SK-N-SH (cell line): ENCODE measurements at regions not wholly inside any gene's neighbourhood (a gene's known extent, or its start where the extent isn't known, plus 50 kb on each side); places are given as distances from the start of the nearest gene placed in this dataset.

ENCODE experiments used
- CTCF ChIA-PET: fragments of 300-600, 350-600 bp; formaldehyde crosslinking; extraction: SDS; loops from one replicate; lab custom pipeline; 2021; lab: Yijun Ruan, JAX
- POLR2A ChIA-PET: fragments of 350-600 bp; sonication (Branson Sonifier 250); formaldehyde crosslinking; extraction: SDS; loops from one replicate; lab custom pipeline; 2020; ENCODE audit warnings: antibody characterized with exemption, inconsistent platforms; lab: Yijun Ruan, JAX
- DNase-seq: peaks from one replicate; pipeline ENCODE4 v3.0.0; 2012
- H2AFZ ChIP-seq: fragments of 200-600 bp; sonication (generic); 2 replicates; pipeline ENCODE4 v1.8.1; 2016; ENCODE audit warnings: antibody characterized with exemption, mild to moderate bottlenecking, low read depth
- H3F3A ChIP-seq: fragments of 200-600 bp; sonication (generic); replicated peaks from 2 replicates; pipeline ENCODE3; 2016; ENCODE audit warnings: antibody characterized with exemption, mild to moderate bottlenecking; ENCODE audit not compliant: insufficient read depth
- H3K27ac ChIP-seq, 2 experiments: fragments of 200-500 bp in 1 of 2; fragments of 200-600 bp in 1 of 2; sonication (Bioruptor generic) in 1 of 2; sonication (generic), shearing (Covaris generic) in 1 of 2; 2 replicates each; pipeline versions ENCODE4 v1.5.1 to v1.6.1; 2014 to 2016; ENCODE audit warnings: low read depth in 2 of 2, inconsistent platforms in 1 of 2, low read length in 1 of 2, mild to moderate bottlenecking in 1 of 2, mixed read lengths in 1 of 2
- H3K27me3 ChIP-seq: fragments of 200-600 bp; sonication (generic), shearing (Covaris generic); 2 replicates; pipeline ENCODE4 v1.6.1; 2016; ENCODE audit warnings: mixed run types; ENCODE audit not compliant: insufficient read depth
- H3K36me3 ChIP-seq, 2 experiments: fragments of 200-500 bp in 1 of 2; fragments of 200-600 bp in 1 of 2; sonication (Bioruptor generic) in 1 of 2; sonication (generic) in 1 of 2; replicated peaks in 1 of 2; 2 replicates each; pipeline versions ENCODE3 to v1.5.1; 2014 to 2016; ENCODE audit warnings: low read length in 1 of 2, mild to moderate bottlenecking in 1 of 2; ENCODE audit not compliant: insufficient read depth in 2 of 2, control insufficient read depth in 1 of 2
- H3K4me1 ChIP-seq, 2 experiments: fragments of 200-500 bp in 1 of 2; fragments of 200-600 bp in 1 of 2; sonication (Bioruptor generic) in 1 of 2; sonication (generic), shearing (Covaris generic) in 1 of 2; 2 replicates each; pipeline versions ENCODE4 v1.5.1 to v1.6.1; 2014 to 2016; ENCODE audit warnings: low read depth in 1 of 2, low read length in 1 of 2, mixed run types in 1 of 2; ENCODE audit not compliant: insufficient read depth in 2 of 2, control insufficient read depth in 1 of 2
- H3K4me2 ChIP-seq: fragments of 200-600 bp; sonication (generic), shearing (Covaris generic); 2 replicates; pipeline ENCODE4 v1.6.1; 2017; ENCODE audit warnings: mixed run types
- H3K4me3 ChIP-seq, 2 experiments: fragments of 200-500 bp in 1 of 2; fragments of 200-600 bp in 1 of 2; sonication (Bioruptor generic) in 1 of 2; sonication (generic), shearing (Covaris generic) in 1 of 2; 2 replicates each; pipeline versions ENCODE4 v1.5.1 to v1.8.1; 2014 to 2016; ENCODE audit warnings: low read depth in 2 of 2, inconsistent platforms in 1 of 2, low read length in 1 of 2, mild to moderate bottlenecking in 1 of 2, mixed read lengths in 1 of 2, moderate library complexity in 1 of 2
- H3K79me2 ChIP-seq: fragments of 200-600 bp; sonication (generic); 2 replicates; pipeline ENCODE4 v1.8.1; 2017; ENCODE audit warnings: mild to moderate bottlenecking; ENCODE audit not compliant: insufficient read depth
- H3K9ac ChIP-seq: fragments of 200-600 bp; sonication (generic); 2 replicates; pipeline ENCODE4 v1.6.1; 2017; ENCODE audit warnings: mixed run types
- H3K9me2 ChIP-seq: fragments of 200-600 bp; sonication (generic); 2 replicates; pipeline ENCODE4 v1.6.1; 2017; ENCODE audit warnings: mixed run types
- H3K9me3 ChIP-seq: fragments of 200-600 bp; sonication (generic); 2 replicates; pipeline ENCODE4 v1.6.1; 2017; ENCODE audit warnings: mixed run types, mild to moderate bottlenecking, moderate library complexity
- H4K20me1 ChIP-seq: fragments of 200-600 bp; sonication (generic); 2 replicates; pipeline ENCODE4 v1.6.1; 2017; ENCODE audit warnings: mild to moderate bottlenecking, mixed run types; ENCODE audit not compliant: insufficient read depth
- EZH2phosphoT487 ChIP-seq: fragments of 200-600 bp; sonication (generic); IDR thresholded peaks from 2 replicates; pipeline ENCODE4 v1.6.1; 2017; ENCODE audit warnings: low read depth, mixed run types, mild to moderate bottlenecking, antibody characterized with exemption, moderate library complexity, borderline replicate concordance
- FOXJ3 ChIP-seq: sonication (generic); formaldehyde crosslinking; IDR thresholded peaks from 2 replicates; pipeline ENCODE4 v1.5.1; 2020; ENCODE audit warnings: mild to moderate bottlenecking, missing genetic modification reagents
- JUND ChIP-seq: IDR thresholded peaks from 2 replicates; pipeline ENCODE4 v1.4.0; 2012
- NRF1 ChIP-seq: IDR thresholded peaks from 2 replicates; pipeline ENCODE4 v1.6.1; 2012; ENCODE audit warnings: low read depth, mild to moderate bottlenecking, low read length
- RFX5 ChIP-seq: IDR thresholded peaks from 2 replicates; pipeline ENCODE4 v1.6.1; 2012; ENCODE audit warnings: mild to moderate bottlenecking, improper control_type of control experiment, low read length
- SIN3A ChIP-seq: IDR thresholded peaks from 2 replicates; pipeline ENCODE4 v1.6.1; 2012; ENCODE audit warnings: low read depth, mild to moderate bottlenecking, low read length, moderate library complexity, borderline replicate concordance
- YY1 ChIP-seq: IDR thresholded peaks from 2 replicates; pipeline ENCODE4 v1.4.0; 2012; ENCODE audit warnings: low read depth, mild to moderate bottlenecking
- WGBS: methylation state at CpG from one replicate; pipeline ENCODE4 v1.1.6; 2017; ENCODE audit warnings: low lambda C conversion rate; 5-methylcytosine and 5-hydroxymethylcytosine counted together
- TF ChIP-seq, protein P1 (sequence below): fragments of 150-350 bp; IDR thresholded peaks from 2 replicates; pipeline ENCODE4 v1.6.1; 2017; ENCODE audit warnings: antibody characterized with exemption, low read length, low read depth, borderline replicate concordance
- TF ChIP-seq, protein P2 (sequence below): IDR thresholded peaks from 2 replicates; pipeline ENCODE4 v1.6.1; 2012; ENCODE audit warnings: mild to moderate bottlenecking, low read depth, low read length, moderate library complexity
- TF ChIP-seq, protein P3 (sequence below): IDR thresholded peaks from 2 replicates; pipeline ENCODE4; 2012
- TF ChIP-seq, protein P4 (sequence below): IDR thresholded peaks from 2 replicates; pipeline ENCODE4 v1.4.0; 2012; ENCODE audit warnings: low read depth, borderline replicate concordance

DNA sequence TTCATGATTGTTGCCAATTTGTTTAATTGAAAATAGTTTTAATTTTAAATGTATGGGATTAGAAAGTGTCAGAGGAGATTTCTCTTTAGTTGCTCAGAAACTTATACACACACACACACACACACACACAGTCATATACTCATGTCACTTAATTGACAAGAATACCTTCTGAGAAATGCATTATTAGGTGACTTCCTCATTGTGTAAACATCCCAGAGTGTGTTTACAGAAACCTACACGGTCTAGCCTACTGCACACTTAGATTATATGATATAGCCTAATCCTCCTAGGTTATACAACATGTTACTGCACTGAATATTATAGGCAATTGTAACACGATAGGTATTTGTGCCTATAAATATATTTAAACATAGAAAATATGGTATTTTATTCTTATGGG, 1327.4 kb downstream of the FSTL5 start:
- no peaks in the 10 kb centered on the region for H3K36me3 ChIP-seq

More for the DNA sequence above, 1327.4 kb downstream of the FSTL5 start:
- H3K4me3 ChIP-seq, result no peak overlapping the region
- no peaks in the 10 kb centered on the region for H3K9me2 ChIP-seq
- no peak overlapping the region for H2AFZ ChIP-seq
- no peak for DNase-seq
- POLR2A ChIA-PET, result no interaction called here
- WGBS, result 29% methylated on average over 2 of the region's 2 CpGs
- no peak overlapping the region for H3K4me2 ChIP-seq
- TF ChIP-seq EZH2phosphoT487 (no peak), YY1 (no peak), RFX5 (no peak), SIN3A (no peak), JUND (no peak), FOXJ3 (CRISPR knock-in tag) (no peak), NRF1 (no peak)
- TF ChIP-seq, protein P1, sequence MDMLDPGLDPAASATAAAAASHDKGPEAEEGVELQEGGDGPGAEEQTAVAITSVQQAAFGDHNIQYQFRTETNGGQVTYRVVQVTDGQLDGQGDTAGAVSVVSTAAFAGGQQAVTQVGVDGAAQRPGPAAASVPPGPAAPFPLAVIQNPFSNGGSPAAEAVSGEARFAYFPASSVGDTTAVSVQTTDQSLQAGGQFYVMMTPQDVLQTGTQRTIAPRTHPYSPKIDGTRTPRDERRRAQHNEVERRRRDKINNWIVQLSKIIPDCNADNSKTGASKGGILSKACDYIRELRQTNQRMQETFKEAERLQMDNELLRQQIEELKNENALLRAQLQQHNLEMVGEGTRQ, result no peak
- TF ChIP-seq, protein P2, sequence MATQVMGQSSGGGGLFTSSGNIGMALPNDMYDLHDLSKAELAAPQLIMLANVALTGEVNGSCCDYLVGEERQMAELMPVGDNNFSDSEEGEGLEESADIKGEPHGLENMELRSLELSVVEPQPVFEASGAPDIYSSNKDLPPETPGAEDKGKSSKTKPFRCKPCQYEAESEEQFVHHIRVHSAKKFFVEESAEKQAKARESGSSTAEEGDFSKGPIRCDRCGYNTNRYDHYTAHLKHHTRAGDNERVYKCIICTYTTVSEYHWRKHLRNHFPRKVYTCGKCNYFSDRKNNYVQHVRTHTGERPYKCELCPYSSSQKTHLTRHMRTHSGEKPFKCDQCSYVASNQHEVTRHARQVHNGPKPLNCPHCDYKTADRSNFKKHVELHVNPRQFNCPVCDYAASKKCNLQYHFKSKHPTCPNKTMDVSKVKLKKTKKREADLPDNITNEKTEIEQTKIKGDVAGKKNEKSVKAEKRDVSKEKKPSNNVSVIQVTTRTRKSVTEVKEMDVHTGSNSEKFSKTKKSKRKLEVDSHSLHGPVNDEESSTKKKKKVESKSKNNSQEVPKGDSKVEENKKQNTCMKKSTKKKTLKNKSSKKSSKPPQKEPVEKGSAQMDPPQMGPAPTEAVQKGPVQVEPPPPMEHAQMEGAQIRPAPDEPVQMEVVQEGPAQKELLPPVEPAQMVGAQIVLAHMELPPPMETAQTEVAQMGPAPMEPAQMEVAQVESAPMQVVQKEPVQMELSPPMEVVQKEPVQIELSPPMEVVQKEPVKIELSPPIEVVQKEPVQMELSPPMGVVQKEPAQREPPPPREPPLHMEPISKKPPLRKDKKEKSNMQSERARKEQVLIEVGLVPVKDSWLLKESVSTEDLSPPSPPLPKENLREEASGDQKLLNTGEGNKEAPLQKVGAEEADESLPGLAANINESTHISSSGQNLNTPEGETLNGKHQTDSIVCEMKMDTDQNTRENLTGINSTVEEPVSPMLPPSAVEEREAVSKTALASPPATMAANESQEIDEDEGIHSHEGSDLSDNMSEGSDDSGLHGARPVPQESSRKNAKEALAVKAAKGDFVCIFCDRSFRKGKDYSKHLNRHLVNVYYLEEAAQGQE, result no peak
- TF ChIP-seq, protein P3, sequence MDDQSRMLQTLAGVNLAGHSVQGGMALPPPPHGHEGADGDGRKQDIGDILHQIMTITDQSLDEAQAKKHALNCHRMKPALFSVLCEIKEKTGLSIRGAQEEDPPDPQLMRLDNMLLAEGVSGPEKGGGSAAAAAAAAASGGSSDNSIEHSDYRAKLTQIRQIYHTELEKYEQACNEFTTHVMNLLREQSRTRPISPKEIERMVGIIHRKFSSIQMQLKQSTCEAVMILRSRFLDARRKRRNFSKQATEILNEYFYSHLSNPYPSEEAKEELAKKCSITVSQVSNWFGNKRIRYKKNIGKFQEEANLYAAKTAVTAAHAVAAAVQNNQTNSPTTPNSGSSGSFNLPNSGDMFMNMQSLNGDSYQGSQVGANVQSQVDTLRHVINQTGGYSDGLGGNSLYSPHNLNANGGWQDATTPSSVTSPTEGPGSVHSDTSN, result no peak
- TF ChIP-seq, protein P4, sequence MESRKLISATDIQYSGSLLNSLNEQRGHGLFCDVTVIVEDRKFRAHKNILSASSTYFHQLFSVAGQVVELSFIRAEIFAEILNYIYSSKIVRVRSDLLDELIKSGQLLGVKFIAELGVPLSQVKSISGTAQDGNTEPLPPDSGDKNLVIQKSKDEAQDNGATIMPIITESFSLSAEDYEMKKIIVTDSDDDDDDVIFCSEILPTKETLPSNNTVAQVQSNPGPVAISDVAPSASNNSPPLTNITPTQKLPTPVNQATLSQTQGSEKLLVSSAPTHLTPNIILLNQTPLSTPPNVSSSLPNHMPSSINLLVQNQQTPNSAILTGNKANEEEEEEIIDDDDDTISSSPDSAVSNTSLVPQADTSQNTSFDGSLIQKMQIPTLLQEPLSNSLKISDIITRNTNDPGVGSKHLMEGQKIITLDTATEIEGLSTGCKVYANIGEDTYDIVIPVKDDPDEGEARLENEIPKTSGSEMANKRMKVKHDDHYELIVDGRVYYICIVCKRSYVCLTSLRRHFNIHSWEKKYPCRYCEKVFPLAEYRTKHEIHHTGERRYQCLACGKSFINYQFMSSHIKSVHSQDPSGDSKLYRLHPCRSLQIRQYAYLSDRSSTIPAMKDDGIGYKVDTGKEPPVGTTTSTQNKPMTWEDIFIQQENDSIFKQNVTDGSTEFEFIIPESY, result no peak
- no peaks in the 10 kb centered on the region for H3F3A ChIP-seq
- no peaks in the 10 kb centered on the region for H4K20me1 ChIP-seq
- H3K27me3 ChIP-seq, result no peaks in the 10 kb centered on the region
- H3K4me1 ChIP-seq, result no peaks in the 10 kb centered on the region
- CTCF ChIA-PET, result no interaction called here
- no peaks in the 10 kb centered on the region for H3K9me3 ChIP-seq
- no peak overlapping the region for H3K9ac ChIP-seq
- no peak overlapping the region for H3K27ac ChIP-seq
- no peaks in the 10 kb centered on the region for H3K79me2 ChIP-seq
